H1 (cell line): ENCODE measurements at regions not wholly inside any gene's neighbourhood (a gene's known extent, or its start where the extent isn't known, plus 50 kb on each side); places are given as distances from the start of the nearest gene placed in this dataset.
A peak's percentile ranks its signal among the peaks of the same experiment; 100 is the strongest.

Experiments
- CTCF ChIA-PET: fragments of 300-600 bp; sonication (Branson Sonifier 250); formaldehyde crosslinking; loops from one replicate; lab custom pipeline; 2021; ENCODE audit not compliant: partially characterized antibody; lab: Charles Lee
- POLR2A ChIA-PET: fragments of 300-600 bp; sonication (Branson Sonifier 250); formaldehyde crosslinking; loops from one replicate; lab custom pipeline; 2021; ENCODE audit warnings: inconsistent platforms; ENCODE audit not compliant: partially characterized antibody; lab: Charles Lee
- DNase-seq, 2 experiments: peaks; one replicate each; pipeline versions ENCODE4 v3.0.0 to v3.0.0-alpha.2; 2010 to 2022; ENCODE audit warnings: low spot score in 2 of 2, low read depth in 1 of 2, mixed read lengths in 1 of 2
- FAIRE-seq: peaks from 2 replicates; lab custom pipeline; 2011; peaks lifted over from hg19 to GRCh38; lab: Jason Lieb, UNC
- H2AFZ ChIP-seq: 2 replicates; pipeline ENCODE4 v1.8.1; 2012; ENCODE audit warnings: low read length, inconsistent platforms
- H2AK5ac ChIP-seq: 2 replicates; pipeline ENCODE4 v1.6.1; 2013; ENCODE audit warnings: low read depth, low read length
- H2BK120ac ChIP-seq: replicated peaks from 2 replicates; pipeline ENCODE3; 2013; ENCODE audit warnings: low read depth, low read length, inconsistent platforms
- H2BK12ac ChIP-seq: 2 replicates; pipeline ENCODE4 v1.6.1; 2013; ENCODE audit warnings: low read depth, low read length
- H2BK15ac ChIP-seq: 2 replicates; pipeline ENCODE4 v1.6.1; 2013; ENCODE audit warnings: low read length
- H2BK20ac ChIP-seq: 2 replicates; pipeline ENCODE4 v1.6.1; 2013; ENCODE audit warnings: low read length
- H2BK5ac ChIP-seq: 2 replicates; pipeline ENCODE4 v1.6.1; 2013; ENCODE audit warnings: low read depth, low read length
- H3K14ac ChIP-seq: 2 replicates; pipeline ENCODE4 v1.6.1; 2013; ENCODE audit warnings: inconsistent platforms; ENCODE audit not compliant: insufficient read length
- H3K18ac ChIP-seq: 2 replicates; pipeline ENCODE4 v1.6.1; 2013; ENCODE audit warnings: low read length; ENCODE audit errors: extremely low read depth
- H3K23ac ChIP-seq: 2 replicates; pipeline ENCODE4 v1.6.1; 2013; ENCODE audit warnings: inconsistent platforms; ENCODE audit not compliant: insufficient read length
- H3K23me2 ChIP-seq: 2 replicates; pipeline ENCODE4 v1.6.1; 2013; ENCODE audit warnings: low read depth, low read length
- H3K27ac ChIP-seq: 2 replicates; pipeline ENCODE4 v1.6.1; 2011; ENCODE audit warnings: low read depth, low read length, inconsistent platforms
- H3K27me3 ChIP-seq, 4 experiments: replicated peaks in 1 of 4; 1 replicate in 1 of 4; 2 replicates in 3 of 4; pipeline versions ENCODE4 v1.6.1 to v1.8.1; 2011 to 2013; ENCODE audit warnings: low read length in 3 of 4, mild to moderate bottlenecking in 3 of 4, inconsistent platforms in 2 of 4, mixed read lengths in 2 of 4, moderate library complexity in 1 of 4; ENCODE audit not compliant: control insufficient read depth in 3 of 4, insufficient read depth in 3 of 4; ENCODE audit errors: extremely low read depth in 1 of 4
- H3K36me3 ChIP-seq, 4 experiments: 2 replicates each; pipeline versions ENCODE4 v1.6.1 to v1.8.1; 2011 to 2013; ENCODE audit warnings: mild to moderate bottlenecking in 4 of 4, low read length in 3 of 4, moderate library complexity in 2 of 4, control low read depth in 1 of 4, inconsistent platforms in 1 of 4; ENCODE audit not compliant: insufficient read depth in 4 of 4, control insufficient read depth in 2 of 4
- H3K4ac ChIP-seq: replicated peaks from 2 replicates; pipeline ENCODE3; 2013; ENCODE audit warnings: low read length, low read depth, mixed read lengths, inconsistent platforms; ENCODE audit not compliant: insufficient read length
- H3K4me1 ChIP-seq, 4 experiments: replicated peaks in 1 of 4; 1 replicate in 1 of 4; 2 replicates in 3 of 4; pipeline versions ENCODE4 v1.6.1 to v1.8.1; 2011 to 2013; ENCODE audit warnings: low read length in 3 of 4, inconsistent platforms in 2 of 4, mixed read lengths in 1 of 4; ENCODE audit not compliant: insufficient read depth in 4 of 4, control insufficient read depth in 3 of 4
- H3K4me2 ChIP-seq, 2 experiments: 2 replicates each; pipeline versions ENCODE4 v1.6.1 to v1.8.1; 2011 to 2013; ENCODE audit warnings: low read depth in 2 of 2, low read length in 2 of 2, control low read depth in 1 of 2, inconsistent platforms in 1 of 2, mild to moderate bottlenecking in 1 of 2; ENCODE audit not compliant: insufficient read depth in 1 of 2
- H3K4me3 ChIP-seq, 4 experiments: fragments of 200-600, 300-600 bp in 1 of 4; sonication (generic), shearing (Covaris generic), sonication (Bioruptor Twin) in 1 of 4; 2 replicates each; pipeline versions ENCODE4 v1.5.1 to v1.8.1; 2011 to 2016; ENCODE audit warnings: low read length in 4 of 4, low read depth in 3 of 4, control low read depth in 2 of 4, inconsistent platforms in 2 of 4, mild to moderate bottlenecking in 2 of 4, mixed read lengths in 1 of 4, moderate library complexity in 1 of 4; ENCODE audit not compliant: insufficient read depth in 2 of 4; ENCODE audit errors: extremely low read depth in 1 of 4
- H3K56ac ChIP-seq: replicated peaks from 2 replicates; pipeline ENCODE3; 2013; ENCODE audit warnings: low read depth, mild to moderate bottlenecking, mixed read lengths, low read length, inconsistent platforms; ENCODE audit not compliant: insufficient read length
- H3K79me1 ChIP-seq: 2 replicates; pipeline ENCODE4 v1.6.1; 2013; ENCODE audit warnings: low read depth, low read length, control low read depth
- H3K79me2 ChIP-seq, 2 experiments: 2 replicates each; pipeline versions ENCODE4 v1.6.1 to v1.8.1; 2012 to 2013; ENCODE audit warnings: low read length in 2 of 2, mild to moderate bottlenecking in 2 of 2, inconsistent platforms in 1 of 2; ENCODE audit not compliant: insufficient read depth in 2 of 2, control insufficient read depth in 1 of 2
- H3K9ac ChIP-seq, 4 experiments: replicated peaks in 1 of 4; 1 replicate in 1 of 4; 2 replicates in 3 of 4; pipeline versions ENCODE4 v1.6.1 to v1.8.1; 2011 to 2013; ENCODE audit warnings: low read depth in 3 of 4, low read length in 3 of 4, control low read depth in 2 of 4, mild to moderate bottlenecking in 2 of 4, moderate library complexity in 2 of 4, inconsistent platforms in 1 of 4; ENCODE audit errors: extremely low read depth in 1 of 4
- H3K9me3 ChIP-seq, 2 experiments: 2 replicates each; pipeline versions ENCODE4 v1.6.1 to v1.8.1; 2012 to 2013; ENCODE audit warnings: mild to moderate bottlenecking in 2 of 2, moderate library complexity in 2 of 2, control low read depth in 1 of 2, inconsistent platforms in 1 of 2, low read depth in 1 of 2, low read length in 1 of 2, mixed read lengths in 1 of 2; ENCODE audit not compliant: insufficient read depth in 2 of 2
- H4K20me1 ChIP-seq, 2 experiments: replicated peaks in 1 of 2; 2 replicates each; pipeline versions ENCODE3 to v1.8.1; 2011 to 2013; ENCODE audit warnings: inconsistent platforms in 2 of 2, low read length in 2 of 2, mild to moderate bottlenecking in 1 of 2; ENCODE audit not compliant: insufficient read depth in 2 of 2, control insufficient read depth in 1 of 2
- H4K5ac ChIP-seq: 2 replicates; pipeline ENCODE4 v1.6.1; 2013; ENCODE audit warnings: low read length, low read depth, mixed read lengths, inconsistent platforms; ENCODE audit not compliant: insufficient read length
- H4K8ac ChIP-seq: 2 replicates; pipeline ENCODE4 v1.8.0; 2013; ENCODE audit warnings: mild to moderate bottlenecking, moderate library complexity, low read length, inconsistent platforms; ENCODE audit not compliant: insufficient read depth; ENCODE audit errors: extremely low read depth
- H4K91ac ChIP-seq: replicated peaks from 2 replicates; pipeline ENCODE3; 2013; ENCODE audit warnings: low read length, mixed read lengths, inconsistent platforms; ENCODE audit not compliant: insufficient read length
- CTBP2 ChIP-seq: IDR thresholded peaks from 2 replicates; pipeline ENCODE4 v1.7.0; 2011; ENCODE audit warnings: borderline replicate concordance, mild to moderate bottlenecking, moderate library complexity, mixed read lengths, low read length; ENCODE audit not compliant: insufficient read depth, insufficient read length
- CTCF ChIP-seq, 3 experiments: IDR thresholded peaks; 1 replicate in 2 of 3; 2 replicates in 1 of 3; pipeline versions ENCODE4 v1.5.1 to v1.6.1; 2011; ENCODE audit warnings: low read length in 3 of 3, mild to moderate bottlenecking in 3 of 3, inconsistent platforms in 2 of 3, low read depth in 1 of 3, moderate library complexity in 1 of 3; ENCODE audit not compliant: insufficient read depth in 1 of 3; ENCODE audit errors: control extremely low read depth in 1 of 3
- EP300 ChIP-seq, 2 experiments: IDR thresholded peaks; 1 replicate in 1 of 2; 2 replicates in 1 of 2; pipeline ENCODE4 v1.6.1; 2011 to 2012; ENCODE audit warnings: low read depth in 2 of 2, low read length in 2 of 2, mild to moderate bottlenecking in 2 of 2, borderline replicate concordance in 1 of 2, inconsistent platforms in 1 of 2, moderate library complexity in 1 of 2
- HDAC2 ChIP-seq, 2 experiments: fragments of 300-600 bp in 1 of 2; sonication (generic) in 1 of 2; IDR thresholded peaks; 2 replicates each; pipeline ENCODE4 v1.6.1; 2011 to 2012; ENCODE audit warnings: low read depth in 2 of 2, low read length in 2 of 2, mild to moderate bottlenecking in 2 of 2, moderate library complexity in 2 of 2, borderline replicate concordance in 1 of 2, inconsistent platforms in 1 of 2
- JUND ChIP-seq: IDR thresholded peaks from 2 replicates; pipeline ENCODE4 v1.6.1; 2011; ENCODE audit warnings: mild to moderate bottlenecking, improper control_type of control experiment, low read length
- KDM4A ChIP-seq: IDR thresholded peaks from one replicate; pipeline ENCODE4 v1.7.1; 2012; ENCODE audit warnings: low read depth, mild to moderate bottlenecking, moderate library complexity, low read length, inconsistent platforms; ENCODE audit not compliant: severe bottlenecking
- POLR2AphosphoS5 ChIP-seq: IDR thresholded peaks from 2 replicates; pipeline ENCODE4 v1.6.1; 2011; ENCODE audit warnings: low read depth, low read length
- SIRT6 ChIP-seq: IDR thresholded peaks from one replicate; pipeline ENCODE4 v1.7.1; 2012; ENCODE audit warnings: low read length, inconsistent platforms
- WGBS, 2 experiments: shearing (Covaris generic) in 1 of 2; methylation state at CpG; one replicate each; pipeline versions ENCODE4 v1.1.6 to v1.1.7; 2013 to 2015; ENCODE audit warnings: low lambda C conversion rate in 2 of 2, mixed read lengths in 2 of 2, inconsistent platforms in 1 of 2, low coverage in 1 of 2, missing lambda C conversion rate in 1 of 2; ENCODE audit not compliant: insufficient replicate concordance in 2 of 2, insufficient coverage in 1 of 2, insufficient read length in 1 of 2; ENCODE audit errors: extremely low coverage in 1 of 2, missing lambda C conversion rate in 1 of 2; 5-methylcytosine and 5-hydroxymethylcytosine counted together

DNA sequence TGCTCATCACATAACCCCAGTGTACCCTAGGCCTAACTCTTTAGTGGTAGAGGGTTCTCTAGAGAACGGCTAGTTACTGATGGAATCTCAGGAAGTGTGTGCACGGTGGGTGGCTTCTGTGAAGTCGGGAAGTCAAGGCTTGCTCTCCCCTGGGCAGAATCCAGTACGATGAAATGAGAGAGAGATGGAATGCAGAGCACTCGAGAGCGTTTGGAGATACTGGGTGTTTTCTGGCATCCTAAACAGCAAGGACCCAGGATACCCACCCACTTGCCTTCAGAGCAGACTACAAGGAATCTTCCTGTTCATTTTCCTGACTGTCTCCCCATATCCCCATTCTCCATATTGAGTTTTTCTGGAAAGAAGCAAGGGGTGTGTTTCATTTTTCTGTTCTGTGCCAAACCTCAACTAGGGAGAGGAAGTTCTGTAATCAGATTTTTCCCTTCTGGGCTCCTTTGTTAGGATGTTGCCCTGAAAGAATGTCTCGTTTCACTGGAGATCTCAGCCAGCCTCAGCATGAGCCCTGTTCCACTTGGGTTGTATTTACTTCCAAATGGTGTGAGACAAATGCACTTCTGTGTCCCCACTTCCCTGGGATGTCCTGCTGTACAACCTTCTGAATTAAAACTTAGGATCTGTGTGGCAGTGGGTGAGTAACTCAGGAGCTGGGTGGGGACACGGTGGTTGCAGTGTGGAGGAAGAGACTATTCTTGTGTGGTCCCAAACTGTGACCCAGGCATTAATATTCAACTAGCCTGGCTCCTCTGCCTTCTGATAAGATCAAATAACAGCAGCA is 108.9 kb upstream of the SPRY4 start:
- Histone ChIP-seq H3K4me1 (peaks cover 2 to 9% (median 6%) of the 10 kb centered on the region in 4 experiments; a peak in 5 of 7 replicates), H4K5ac (no peak overlapping the region), H3K23ac (no peak overlapping the region), H3K56ac (no peak overlapping the region), H2BK5ac (peak overlapping the region; percentile 74; the same call in 1 of the 2 replicates), H3K27me3 (peaks cover 0 to 2% (median under 1%) of the 10 kb centered on the region in 4 experiments; a peak in 2 of 7 replicates), H3K18ac (peak overlapping the region; percentile 22; the same call in 1 of the 2 replicates), H2BK20ac (peak overlapping the region; percentile 98; the same call in 1 of the 2 replicates), H3K9ac (no peak overlapping the region), H4K8ac (no peak overlapping the region), H3K23me2 (no peaks in the 10 kb centered on the region), H2BK120ac (peak overlapping the region; percentile 50), H3K4me2 (no peak overlapping the region), H3K4me3 (no peak overlapping the region), H3K14ac (no peak overlapping the region), H3K9me3 (no peaks in the 10 kb centered on the region), H3K79me2 (no peaks in the 10 kb centered on the region), H3K36me3 (no peaks in the 10 kb centered on the region), H4K20me1 (no peaks in the 10 kb centered on the region), H4K91ac (peak overlapping the region; percentile 63), H2BK15ac (peak overlapping the region; percentile 97; the same call in 1 of the 2 replicates), H3K4ac (peak overlapping the region; percentile 58), H2AK5ac (0 out of 2 replicates have a peak overlapping the region, but pooled peaks have one; percentile 87), H2BK12ac (peak overlapping the region; percentile 93; the same call in 1 of the 2 replicates), H3K27ac (no peak overlapping the region), H3K79me1 (no peaks in the 10 kb centered on the region), H2AFZ (no peak overlapping the region)
- DNase-seq (no peak), FAIRE-seq (peak; percentile 13)
- ChIA-PET POLR2A (no interaction called here), CTCF (interaction anchor here (0.8 to 0.9 kb wide), 2 partner anchors 12 to 18 kb away, joined by 3 to 4 read pairs; no protein-coding TSS in a partner anchor)
- 78% methylated on average over 8 of the region's 8 CpGs; no CpG with 5 or more reads in 1 of the 2 experiments for WGBS, 2 experiments
- TF ChIP-seq CTBP2: no peak
- TF ChIP-seq SIRT6: no peak
- no peak for TF ChIP-seq EP300 (IDR thresholded peaks at IDR 0.05; ENCODE audit: borderline replicate concordance in 1 of 2, low read depth in 2 of 2, low read length in 2 of 2)
- no peak for TF ChIP-seq HDAC2 (IDR thresholded peaks at IDR 0.05; ENCODE audit: borderline replicate concordance in 1 of 2, low read depth in 2 of 2, low read length in 2 of 2)
- TF ChIP-seq POLR2AphosphoS5: no peak
- no peak for TF ChIP-seq JUND
- no peak for TF ChIP-seq KDM4A
- TF ChIP-seq CTCF (IDR thresholded peaks at IDR 0.05; ENCODE audit: control extremely low read depth in 1 of 3, insufficient read depth in 1 of 3, low read depth in 1 of 3, low read length in 3 of 3): no peak
